HEK293T (cell line): ENCODE measurements at regions not wholly inside any gene's neighbourhood (a gene's known extent, or its start where the extent isn't known, plus 50 kb on each side); places are given as distances from the start of the nearest gene placed in this dataset.

Source experiments
- ARNT ChIP-seq: fragments of 450-650 bp; IDR thresholded peaks from 2 replicates; pipeline ENCODE4 v1.6.1; 2017; ENCODE audit warnings: mild to moderate bottlenecking
- BHLHE40 ChIP-seq: fragments of 450-650 bp; IDR thresholded peaks from 2 replicates; pipeline ENCODE4 v1.6.1; 2016; ENCODE audit warnings: mild to moderate bottlenecking, moderate library complexity, borderline replicate concordance
- CTBP1 ChIP-seq: fragments of 450-650 bp; IDR thresholded peaks from 2 replicates; pipeline ENCODE4 v1.6.1; 2016; ENCODE audit warnings: borderline replicate concordance
- ELF4 ChIP-seq: fragments of 450-650 bp; IDR thresholded peaks from 2 replicates; pipeline ENCODE4 v1.6.1; 2017; ENCODE audit warnings: antibody characterized with exemption
- FOXA1 ChIP-seq: fragments of 450-650 bp; IDR thresholded peaks from 2 replicates; pipeline ENCODE4 v1.6.1; 2016; ENCODE audit warnings: mild to moderate bottlenecking
- FOXK2 ChIP-seq: fragments of 450-650 bp; IDR thresholded peaks from 2 replicates; pipeline ENCODE4 v1.6.1; 2016; ENCODE audit warnings: mild to moderate bottlenecking
- FOXM1 ChIP-seq: fragments of 450-650 bp; IDR thresholded peaks from 2 replicates; pipeline ENCODE4 v1.6.1; 2017; ENCODE audit warnings: mild to moderate bottlenecking, borderline replicate concordance
- HDGF ChIP-seq: fragments of 450-650 bp; IDR thresholded peaks from 2 replicates; pipeline ENCODE4 v1.6.1; 2017; ENCODE audit warnings: antibody characterized with exemption, borderline replicate concordance
- LEF1 ChIP-seq: fragments of 450-650 bp; IDR thresholded peaks from 2 replicates; pipeline ENCODE4 v1.6.1; 2017; ENCODE audit warnings: mild to moderate bottlenecking, borderline replicate concordance
- NFRKB ChIP-seq: fragments of 450-650 bp; IDR thresholded peaks from 2 replicates; pipeline ENCODE4 v1.6.1; 2016; ENCODE audit warnings: mild to moderate bottlenecking, moderate library complexity
- SP1 ChIP-seq: fragments of 450-650 bp; IDR thresholded peaks from 2 replicates; pipeline ENCODE4 v1.6.1; 2017
- SUZ12 ChIP-seq: fragments of 450-650 bp; IDR thresholded peaks from 2 replicates; pipeline ENCODE4 v1.6.1; 2016; ENCODE audit warnings: mild to moderate bottlenecking
- TARDBP ChIP-seq: fragments of 450-650 bp; IDR thresholded peaks from 2 replicates; pipeline ENCODE4 v1.6.1; 2016
- TF ChIP-seq, protein P1 (sequence below): fragments of 450-650 bp; IDR thresholded peaks from 2 replicates; pipeline ENCODE4 v1.6.1; 2016

DNA sequence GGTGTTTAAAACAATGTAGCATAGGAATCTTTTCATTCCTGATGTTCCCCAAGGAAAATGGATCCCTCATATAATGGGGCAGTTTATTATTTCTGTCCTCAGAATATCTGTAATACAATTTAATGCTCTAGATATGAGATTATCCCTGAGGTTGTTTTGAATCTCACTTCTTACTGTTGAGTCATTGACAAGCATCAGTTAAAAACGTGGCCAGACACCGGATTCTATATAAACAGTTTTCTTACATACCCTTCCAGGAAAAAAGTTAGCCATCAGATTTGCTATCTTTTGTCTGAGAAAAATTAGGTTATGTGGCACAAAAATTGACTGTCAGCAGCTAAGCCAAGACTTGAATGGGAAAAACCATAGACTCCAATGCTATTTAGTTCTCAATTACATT, 539.8 kb upstream of the CELF2 start:
- TF ChIP-seq FOXK2 (no peak), SP1 (no peak), SUZ12 (no peak), FOXA1 (no peak), LEF1 (no peak), BHLHE40 (no peak), HDGF (no peak), FOXM1 (no peak), TARDBP (no peak), ELF4 (no peak), CTBP1 (no peak), ARNT (no peak), NFRKB (no peak)
- TF ChIP-seq, protein P1, sequence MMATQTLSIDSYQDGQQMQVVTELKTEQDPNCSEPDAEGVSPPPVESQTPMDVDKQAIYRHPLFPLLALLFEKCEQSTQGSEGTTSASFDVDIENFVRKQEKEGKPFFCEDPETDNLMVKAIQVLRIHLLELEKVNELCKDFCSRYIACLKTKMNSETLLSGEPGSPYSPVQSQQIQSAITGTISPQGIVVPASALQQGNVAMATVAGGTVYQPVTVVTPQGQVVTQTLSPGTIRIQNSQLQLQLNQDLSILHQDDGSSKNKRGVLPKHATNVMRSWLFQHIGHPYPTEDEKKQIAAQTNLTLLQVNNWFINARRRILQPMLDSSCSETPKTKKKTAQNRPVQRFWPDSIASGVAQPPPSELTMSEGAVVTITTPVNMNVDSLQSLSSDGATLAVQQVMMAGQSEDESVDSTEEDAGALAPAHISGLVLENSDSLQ = no peak
